ENCODE measurements at regions not wholly inside any gene's neighbourhood (a gene's known extent, or its start where the extent isn't known, plus 50 kb on each side); places are given as distances from the start of the nearest gene placed in this dataset.
"Not testable (repeated sequence)": the region's sequence is repeated elsewhere in the genome, so short reads cannot be mapped to it uniquely, and the experiment has no call there.

- DNase-seq = no peak
Measured at GRCh38 chr15:57881972-57882371, 175.5 kb downstream of the POLR2M start.

- DNase-seq = no peak
Measured at GRCh38 chr15:57883701-57884100, 177.2 kb downstream of the POLR2M start.

DNA sequence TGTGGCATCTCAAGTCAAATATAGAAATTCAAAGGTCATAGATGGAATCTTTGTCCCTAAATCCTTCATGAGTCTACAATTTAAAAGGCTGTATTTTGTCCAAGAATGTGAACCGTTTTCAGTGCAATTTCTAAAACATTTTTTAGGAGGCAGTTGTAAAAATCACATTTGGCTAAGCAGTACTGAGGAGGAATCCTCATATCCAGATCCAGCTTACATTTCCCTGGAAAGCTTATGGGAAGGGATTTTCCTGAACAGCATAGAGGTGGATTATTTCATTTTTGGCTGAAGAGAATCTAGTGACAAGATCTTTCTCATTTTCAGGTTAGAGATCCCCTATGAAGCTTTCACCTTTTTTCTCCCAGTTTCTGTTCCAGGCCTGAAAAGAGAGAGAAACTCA is 178.4 kb downstream of the POLR2M start:
- no peak for DNase-seq

DNA sequence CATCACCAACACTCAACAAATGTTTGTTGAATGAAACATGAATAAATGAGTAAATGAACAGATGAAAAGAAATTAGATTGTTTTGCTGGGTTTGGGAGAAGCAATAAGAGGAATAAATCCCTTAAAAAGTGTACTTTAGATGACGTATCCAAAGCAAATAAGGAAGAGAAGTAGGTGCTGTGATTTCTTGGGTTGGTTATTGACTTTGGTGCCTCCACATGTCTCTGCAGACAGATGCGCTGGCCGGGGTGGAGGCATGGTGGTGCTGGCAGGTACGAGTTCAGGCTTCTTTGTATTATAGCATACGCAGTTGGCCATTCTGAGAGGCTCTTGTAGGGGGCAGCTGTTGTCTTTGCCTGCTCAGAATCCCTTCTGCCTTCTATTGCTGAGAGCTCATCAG is 178.9 kb downstream of the POLR2M start:
- no peak for DNase-seq

DNA sequence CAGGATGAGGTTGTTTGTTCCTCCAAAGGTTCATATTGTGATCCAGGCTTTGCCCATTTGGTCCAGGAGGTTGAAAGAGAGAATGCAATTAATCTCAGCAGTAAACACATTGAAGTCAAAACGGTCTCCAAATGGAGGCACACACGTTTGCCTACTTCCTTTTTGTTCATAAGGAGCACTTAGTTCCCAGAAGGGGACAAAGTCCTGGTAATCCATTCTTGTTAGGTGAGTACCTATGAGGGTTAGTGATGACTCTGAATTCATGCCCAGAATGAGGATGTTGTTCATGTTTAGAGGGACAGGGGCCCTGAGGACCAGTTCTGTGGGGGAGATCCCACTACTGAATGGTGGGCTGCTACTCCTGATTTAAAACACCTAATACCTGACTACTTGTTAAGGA is 177.7 kb downstream of the ALDH1A2 start:
- DNase-seq = no peak

DNA sequence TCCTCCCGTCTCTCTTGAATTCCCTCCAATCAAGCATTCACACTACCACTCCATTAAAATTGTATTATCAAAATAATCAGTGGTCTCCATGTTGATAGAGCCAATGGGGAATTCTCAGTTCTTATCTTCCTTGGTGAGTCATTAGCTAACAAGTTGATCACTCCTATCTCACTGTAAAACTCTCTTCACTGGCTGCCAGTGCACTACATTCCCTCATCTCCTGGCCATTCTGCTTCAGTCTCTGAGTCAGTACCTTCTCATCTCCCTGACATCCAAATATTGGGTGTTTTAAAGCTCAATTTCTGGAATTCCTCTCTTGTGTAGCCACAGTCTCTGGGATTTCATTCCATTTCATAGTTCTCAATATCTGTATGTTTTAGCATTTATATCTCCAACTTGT is 175.2 kb downstream of the ALDH1A2 start:
- no peak for DNase-seq

DNA sequence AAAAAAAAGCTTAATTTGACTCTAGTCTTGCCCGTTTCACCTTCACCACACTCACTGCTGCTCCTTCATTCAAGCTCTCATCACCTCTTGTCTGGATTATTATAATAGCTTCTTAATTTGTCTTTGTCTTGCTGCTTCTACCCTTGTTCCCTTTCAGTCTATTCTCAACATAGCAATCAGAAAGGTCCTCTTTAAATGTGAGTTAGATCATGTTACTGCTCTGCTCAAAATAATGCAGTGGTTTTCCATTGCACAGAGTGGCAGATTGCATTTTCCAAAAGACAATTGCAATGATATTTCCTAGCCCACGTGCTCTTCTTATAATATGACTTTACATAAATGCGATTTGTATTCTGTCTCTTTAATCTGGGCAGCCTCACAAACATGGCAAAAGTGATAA is 174.6 kb downstream of the ALDH1A2 start:
- no peak for DNase-seq

DNA sequence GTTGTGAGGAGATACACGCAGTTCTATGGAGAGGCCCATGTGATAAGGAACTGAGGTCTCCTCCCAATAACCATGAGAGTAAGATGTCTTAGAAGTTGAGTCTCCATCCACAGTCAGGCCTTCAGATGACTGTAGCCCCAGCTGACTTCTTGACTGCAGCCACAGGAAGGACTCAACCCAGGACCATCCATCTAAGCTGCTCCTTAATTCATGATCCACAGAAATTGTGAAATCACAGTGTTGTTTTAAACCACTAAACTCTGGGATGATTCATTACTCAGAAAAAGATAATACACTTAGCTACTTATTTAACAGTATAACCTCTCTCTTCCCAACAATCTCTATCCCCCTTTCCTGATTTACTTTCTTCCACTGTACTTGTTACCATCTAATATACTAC is 173.3 kb downstream of the ALDH1A2 start:
- no peak for DNase-seq

DNA sequence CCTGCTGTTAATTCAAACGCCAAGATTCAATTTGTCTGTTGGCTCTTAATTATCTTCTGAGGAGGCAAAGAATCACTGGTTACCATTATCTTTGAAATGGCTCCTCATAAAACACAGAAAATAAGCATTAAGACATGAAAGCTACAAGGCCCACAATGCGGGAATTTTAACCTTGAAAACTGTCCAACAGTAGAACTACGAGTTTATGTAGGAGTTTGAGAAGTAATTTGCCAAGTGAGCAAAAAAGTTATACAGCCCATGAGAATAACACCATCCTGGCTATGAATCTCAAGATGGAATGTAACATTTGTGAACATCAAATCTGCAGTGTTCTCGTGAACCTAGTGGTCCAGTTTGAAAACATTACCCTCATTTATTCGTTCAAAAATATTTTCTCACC is 172.5 kb downstream of the ALDH1A2 start:
- no peak for DNase-seq

DNA sequence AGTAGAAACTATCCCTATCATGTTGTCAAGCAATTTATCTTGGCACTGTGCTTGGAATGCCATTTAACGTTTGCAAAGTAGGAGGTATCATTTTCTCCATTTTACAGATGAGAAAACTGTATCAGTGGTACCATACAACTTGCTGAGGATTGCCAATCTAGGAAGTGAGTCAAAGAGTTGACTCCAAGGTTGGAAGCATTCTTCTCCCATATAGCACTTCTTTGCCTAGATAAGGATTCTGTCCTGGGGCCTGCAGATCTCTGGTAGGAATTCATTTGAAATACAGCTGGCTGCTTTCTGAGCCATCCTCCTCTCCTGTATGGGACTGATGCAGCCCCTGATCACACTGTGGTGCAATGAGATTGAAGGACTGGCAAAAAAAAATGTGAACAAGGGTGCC is 170.2 kb downstream of the ALDH1A2 start:
- DNase-seq = no peak

DNA sequence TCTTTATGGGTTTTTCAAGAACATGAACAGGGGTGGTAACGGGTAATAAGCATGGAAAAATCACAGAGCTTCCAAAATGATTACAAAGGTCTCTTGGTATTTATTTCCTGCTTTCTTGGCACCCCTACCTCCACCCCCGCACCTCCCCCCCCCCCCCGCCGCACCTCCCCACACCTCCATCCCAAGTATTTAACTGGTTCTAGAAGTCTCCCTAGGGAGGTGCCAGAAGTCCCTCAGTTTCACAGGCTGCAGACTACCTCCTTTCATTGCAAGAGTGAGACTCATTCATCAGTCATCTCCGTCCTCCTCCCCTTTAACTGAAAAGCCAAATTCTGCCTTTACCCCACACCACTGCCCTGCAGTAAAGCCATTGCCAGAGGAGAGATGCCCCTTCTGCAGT is 169.4 kb downstream of the ALDH1A2 start:
- DNase-seq = no peak

DNA sequence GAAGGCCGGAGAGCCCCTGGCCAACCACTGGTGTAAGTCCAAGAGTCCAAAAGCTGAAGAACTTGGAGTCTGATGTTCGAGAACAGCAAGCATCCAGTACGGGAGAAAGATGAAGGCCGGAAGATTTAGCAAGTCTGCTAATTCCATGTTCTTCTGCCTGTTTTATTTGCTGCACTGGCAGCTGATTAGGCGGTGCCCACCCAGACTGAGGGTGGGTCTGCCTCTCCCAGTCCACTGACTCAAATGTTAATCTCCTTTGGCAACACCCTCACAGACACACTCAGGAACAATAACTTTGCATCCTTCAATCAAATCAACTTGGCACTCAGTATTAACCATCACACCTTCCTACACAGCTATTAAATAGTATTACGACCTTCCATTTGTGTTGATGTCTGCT is 168.6 kb downstream of the ALDH1A2 start:
- not testable (repeated sequence) for DNase-seq

DNA sequence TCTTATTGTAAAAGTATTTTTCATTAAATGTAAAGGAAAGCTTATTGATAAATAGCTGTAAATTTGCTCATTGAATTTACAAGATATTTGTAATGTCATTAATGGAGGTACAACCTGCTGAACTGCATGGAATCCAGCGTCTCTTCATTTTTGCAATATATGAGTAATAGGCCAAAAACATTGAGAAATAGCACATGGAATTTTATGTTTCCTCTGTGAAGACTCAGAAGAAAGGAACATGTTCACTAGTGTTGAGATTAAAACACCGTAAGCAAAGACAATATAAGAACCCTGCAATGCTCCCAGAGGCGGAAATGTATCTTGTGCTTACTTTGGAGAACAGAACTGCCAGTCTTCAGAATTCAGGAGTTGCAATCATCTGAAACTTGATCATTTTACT is 167.6 kb downstream of the ALDH1A2 start:
- DNase-seq = no peak

DNA sequence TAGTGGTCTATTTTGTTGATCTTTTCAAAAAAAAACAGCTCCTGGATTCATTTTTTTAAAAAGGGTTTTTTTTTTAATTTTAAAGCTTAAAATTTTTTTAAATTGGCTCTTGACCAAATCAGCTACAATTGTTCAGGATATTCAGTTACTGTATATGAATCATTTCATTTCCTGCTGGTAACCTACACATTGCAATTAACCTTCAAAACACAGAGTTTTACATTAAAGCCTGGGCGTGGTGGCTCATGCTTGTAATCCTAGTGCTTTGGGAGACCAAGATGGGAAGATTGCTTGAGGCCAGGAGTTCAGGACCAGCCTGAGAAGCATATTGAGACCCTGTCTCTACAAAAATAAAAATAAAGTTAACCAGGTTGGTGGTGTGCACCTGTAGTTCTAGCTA is 163.4 kb downstream of the ALDH1A2 start:
- no peak for DNase-seq

All from NCI-H1092 (cell line).